CD4-positive, alpha-beta memory T cell (primary cell): ENCODE measurements at regions not wholly inside any gene's neighbourhood (a gene's known extent, or its start where the extent isn't known, plus 50 kb on each side); places are given as distances from the start of the nearest gene placed in this dataset.
"Not testable (repeated sequence)": the region's sequence is repeated elsewhere in the genome, so short reads cannot be mapped to it uniquely, and the experiment has no call there.

Experiments
- CTCF ChIA-PET: fragments of 350-600 bp; sonication (Branson Sonifier 250); formaldehyde crosslinking; loops from one replicate; lab custom pipeline; 2021; ENCODE audit warnings: inconsistent platforms; ENCODE audit not compliant: partially characterized antibody; lab: Charles Lee
- POLR2A ChIA-PET: fragments of 350-600 bp; sonication (Branson Sonifier 250); formaldehyde crosslinking; loops from one replicate; lab custom pipeline; 2021; ENCODE audit not compliant: partially characterized antibody; lab: Charles Lee
- DNase-seq, 5 donors: peaks; one replicate each; pipeline versions ENCODE4 v3.0.0 to v3.0.0-alpha.2; 2020 to 2022; ENCODE audit warnings: mixed read lengths in 1 of 5
- H3K27ac ChIP-seq: one replicate; pipeline ENCODE4 v1.7.0; 2013; ENCODE audit warnings: low read depth, low read length
- H3K27me3 ChIP-seq: 2 replicates; pipeline ENCODE4 v1.7.0; 2013; ENCODE audit warnings: mild to moderate bottlenecking, low read length, moderate library complexity; ENCODE audit not compliant: insufficient read depth
- H3K36me3 ChIP-seq: 2 replicates; pipeline ENCODE4 v1.7.0; 2013; ENCODE audit warnings: mild to moderate bottlenecking, low read length, moderate library complexity; ENCODE audit not compliant: insufficient read depth
- H3K4me1 ChIP-seq: 2 replicates; pipeline ENCODE4 v1.7.0; 2013; ENCODE audit warnings: mild to moderate bottlenecking, low read length, moderate library complexity; ENCODE audit not compliant: insufficient read depth
- H3K4me3 ChIP-seq, 2 donors: one replicate each; pipeline ENCODE4 v1.7.0; 2013; ENCODE audit warnings: low read length in 2 of 2, mild to moderate bottlenecking in 1 of 2
- H3K9me3 ChIP-seq, 2 donors: one replicate each; pipeline ENCODE4 v1.7.0; 2013; ENCODE audit warnings: low read length in 2 of 2, control low read depth in 1 of 2; ENCODE audit not compliant: control insufficient read depth in 1 of 2
- H3K27ac Mint-ChIP-seq, 7 donors: one replicate each; pipeline ENCODE4 v1.8.0; 2020 to 2021; ENCODE audit warnings: mixed read lengths in 7 of 7, mild to moderate bottlenecking in 6 of 7, inconsistent platforms in 3 of 7, moderate library complexity in 3 of 7
- H3K27me3 Mint-ChIP-seq, 2 donors: one replicate each; pipeline ENCODE4 v1.8.0; 2020 to 2021; ENCODE audit warnings: mixed read lengths in 2 of 2
- H3K36me3 Mint-ChIP-seq, 2 donors: one replicate each; pipeline ENCODE4 v1.8.0; 2020 to 2021; ENCODE audit warnings: mixed read lengths in 2 of 2, inconsistent platforms in 1 of 2, mild to moderate bottlenecking in 1 of 2
- H3K4me1 Mint-ChIP-seq, 4 donors: one replicate each; pipeline ENCODE4 v1.8.0; 2020 to 2021; ENCODE audit warnings: mixed read lengths in 4 of 4, mild to moderate bottlenecking in 1 of 4
- H3K4me3 Mint-ChIP-seq, 8 donors: one replicate each; pipeline ENCODE4 v1.8.0; 2020 to 2021; ENCODE audit warnings: mixed read lengths in 8 of 8, mild to moderate bottlenecking in 7 of 8, moderate library complexity in 6 of 8, inconsistent platforms in 3 of 8
- H3K9me3 Mint-ChIP-seq, 8 donors: one replicate each; pipeline ENCODE4 v1.8.0; 2020 to 2021; ENCODE audit warnings: mixed read lengths in 8 of 8, mild to moderate bottlenecking in 5 of 8, inconsistent platforms in 3 of 8, moderate library complexity in 1 of 8
- intact Hi-C: fragments of 100-400 bp; cut with micrococcal nuclease; formaldehyde crosslinking; loops from one replicate; pipeline ENCODE4 v1.15.1; 2023

- Mint-ChIP-seq H3K36me3 (no peaks in the 10 kb centered on the region), H3K4me3 (no peak overlapping the region), H3K27ac (no peak overlapping the region), H3K9me3 (no peaks in the 10 kb centered on the region), H3K27me3 (peaks cover 0 to 4% of the 10 kb centered on the region in 2 donors), H3K4me1 (no peaks in the 10 kb centered on the region)
- POLR2A ChIA-PET = no interaction called here
- Histone ChIP-seq H3K27ac (no peak overlapping the region), H3K27me3 (no peaks in the 10 kb centered on the region), H3K36me3 (no peaks in the 10 kb centered on the region), H3K4me3 (no peak overlapping the region), H3K4me1 (no peaks in the 10 kb centered on the region), H3K9me3 (no peaks in the 10 kb centered on the region)
- CTCF ChIA-PET = interaction anchor here (1.4 kb wide), 1 partner anchor 20 kb away, joined by 3 read pairs; no protein-coding TSS in a partner anchor
- intact Hi-C loops = no loop called here
- no peak for DNase-seq
Observed at GRCh38 chr15:26115229-26115943, 252.3 kb upstream of the ATP10A start.

GRCh38 chr15:26114128-26114527 lies 251.0 kb upstream of the ATP10A start:
- H3K36me3 ChIP-seq, H3K4me1 Mint-ChIP-seq, H3K36me3 Mint-ChIP-seq, H3K4me3 ChIP-seq, H3K27ac Mint-ChIP-seq, POLR2A ChIA-PET, H3K9me3 ChIP-seq, H3K27me3 Mint-ChIP-seq, CTCF ChIA-PET, H3K9me3 Mint-ChIP-seq, H3K4me1 ChIP-seq, DNase-seq, H3K27ac ChIP-seq, H3K27me3 ChIP-seq, H3K4me3 Mint-ChIP-seq: not testable (repeated sequence)
- intact Hi-C loops = loop anchor here (5.0 kb wide), 1 partner anchor 52 kb away; no protein-coding TSS in a partner anchor

DNA sequence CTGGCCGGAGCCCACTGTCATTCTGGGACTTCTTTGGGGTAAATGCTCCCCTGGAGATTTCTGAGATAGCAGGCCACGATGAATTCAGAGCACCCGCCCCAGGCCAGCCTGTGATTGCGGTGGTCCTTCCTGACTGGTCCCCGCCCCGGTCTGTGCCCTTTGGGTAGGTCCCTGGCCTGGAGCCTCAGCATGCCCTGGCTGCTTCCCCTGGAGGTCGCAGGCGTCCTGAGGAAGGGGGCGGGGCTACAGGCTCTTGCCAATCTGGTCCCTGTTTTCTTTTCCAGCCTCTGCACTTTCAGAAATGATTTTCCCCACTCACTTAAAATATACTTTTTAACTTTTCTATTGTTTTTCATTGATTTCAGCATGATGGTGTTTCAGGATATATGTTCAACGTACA lies 250.2 kb upstream of the ATP10A start:
- Mint-ChIP-seq H3K4me3 (no peak overlapping the region), H3K36me3 (no peaks in the 10 kb centered on the region), H3K27ac (no peak overlapping the region), H3K4me1 (no peaks in the 10 kb centered on the region), H3K9me3 (peaks cover 0 to 1% (median 0%) of the 10 kb centered on the region in 8 donors), H3K27me3 (peaks cover 0 to 4% of the 10 kb centered on the region in 2 donors)
- Histone ChIP-seq H3K4me3 (no peak overlapping the region), H3K36me3 (no peaks in the 10 kb centered on the region), H3K9me3 (no peaks in the 10 kb centered on the region), H3K27me3 (no peaks in the 10 kb centered on the region), H3K4me1 (no peaks in the 10 kb centered on the region), H3K27ac (no peak overlapping the region)
- no peak for DNase-seq
- POLR2A ChIA-PET = no interaction called here
- intact Hi-C loops = loop anchor here (5.0 kb wide), 1 partner anchor 51 kb away; no protein-coding TSS in a partner anchor
- CTCF ChIA-PET = no interaction called here

DNA sequence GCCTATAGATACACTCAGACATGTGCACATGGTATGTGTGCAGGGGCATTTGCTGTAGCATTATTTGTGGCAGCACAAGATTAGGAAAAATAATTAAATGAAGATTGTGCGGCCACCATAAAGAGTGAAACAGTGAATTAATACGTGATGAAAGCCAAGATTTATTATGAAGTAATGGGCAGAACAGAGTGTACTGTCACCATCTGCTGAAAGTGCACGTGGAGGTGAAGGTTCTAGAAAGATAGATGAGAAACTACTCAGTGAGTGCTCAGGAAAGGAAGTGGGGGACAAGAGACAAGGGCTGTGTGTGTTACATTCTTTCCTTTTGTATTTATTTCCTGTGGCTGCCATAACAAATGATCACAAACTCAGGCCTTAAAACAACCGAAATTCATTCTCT lies 246.1 kb upstream of the ATP10A start:
- DNase-seq = no peak
- POLR2A ChIA-PET = no interaction called here
- no peaks in the 10 kb centered on the region for H3K36me3 Mint-ChIP-seq

GRCh38 chr15:26106556-26106955 lies 243.4 kb upstream of the ATP10A start:
- Mint-ChIP-seq H3K4me3 (no peak overlapping the region), H3K27ac (no peak overlapping the region), H3K36me3 (no peaks in the 10 kb centered on the region), H3K27me3 (peaks cover 5 to 8% of the 10 kb centered on the region in 2 donors), H3K4me1 (peaks cover 0 to 4% (median 0%) of the 10 kb centered on the region in 4 donors), H3K9me3 (peaks cover 0 to 16% (median 9%) of the 10 kb centered on the region in 8 donors)
- Histone ChIP-seq H3K27me3 (no peaks in the 10 kb centered on the region), H3K4me1 (no peaks in the 10 kb centered on the region), H3K9me3 (no peaks in the 10 kb centered on the region), H3K4me3 (no peak overlapping the region), H3K27ac (no peak overlapping the region), H3K36me3 (no peaks in the 10 kb centered on the region)
- intact Hi-C loops = no loop called here
- ChIA-PET CTCF (no interaction called here), POLR2A (no interaction called here)
- no peak for DNase-seq

More for the DNA sequence above, 246.1 kb upstream of the ATP10A start:
- Mint-ChIP-seq H3K27me3 (peaks cover 0 to 4% of the 10 kb centered on the region in 2 donors), H3K4me3 (no peak overlapping the region), H3K9me3 (peaks cover 0 to 16% (median 9%) of the 10 kb centered on the region in 8 donors), H3K4me1 (no peaks in the 10 kb centered on the region), H3K27ac (no peak overlapping the region)
- no peaks in the 10 kb centered on the region for H3K9me3 ChIP-seq
- no peak overlapping the region for H3K27ac ChIP-seq
- H3K36me3 ChIP-seq = no peaks in the 10 kb centered on the region
- H3K4me1 ChIP-seq = no peaks in the 10 kb centered on the region
- H3K4me3 ChIP-seq = no peak overlapping the region
- H3K27me3 ChIP-seq = no peaks in the 10 kb centered on the region
- intact Hi-C loops = no loop called here
- CTCF ChIA-PET = no interaction called here

- peaks cover 5 to 8% of the 10 kb centered on the region in 2 donors for H3K27me3 Mint-ChIP-seq
- Histone ChIP-seq H3K4me1 (no peaks in the 10 kb centered on the region), H3K36me3 (no peaks in the 10 kb centered on the region), H3K27me3 (no peaks in the 10 kb centered on the region), H3K9me3 (no peaks in the 10 kb centered on the region), H3K4me3 (no peak overlapping the region), H3K27ac (no peak overlapping the region)
- intact Hi-C loops = no loop called here
- H3K4me1 Mint-ChIP-seq = peaks cover 0 to 4% (median 0%) of the 10 kb centered on the region in 4 donors
- no peak overlapping the region for H3K27ac Mint-ChIP-seq
- POLR2A ChIA-PET = no interaction called here
- H3K9me3 Mint-ChIP-seq = peaks cover 0 to 16% (median 8%) of the 10 kb centered on the region in 8 donors
- no peak overlapping the region for H3K4me3 Mint-ChIP-seq
- H3K36me3 Mint-ChIP-seq = no peaks in the 10 kb centered on the region
- CTCF ChIA-PET = interaction anchor here (0.9 to 1.1 kb wide), 2 partner anchors 8 to 10 kb away, joined by 3 read pairs; no protein-coding TSS in a partner anchor
- DNase-seq = no peak
Observed at GRCh38 chr15:26103002-26103404, 239.9 kb upstream of the ATP10A start.

DNA sequence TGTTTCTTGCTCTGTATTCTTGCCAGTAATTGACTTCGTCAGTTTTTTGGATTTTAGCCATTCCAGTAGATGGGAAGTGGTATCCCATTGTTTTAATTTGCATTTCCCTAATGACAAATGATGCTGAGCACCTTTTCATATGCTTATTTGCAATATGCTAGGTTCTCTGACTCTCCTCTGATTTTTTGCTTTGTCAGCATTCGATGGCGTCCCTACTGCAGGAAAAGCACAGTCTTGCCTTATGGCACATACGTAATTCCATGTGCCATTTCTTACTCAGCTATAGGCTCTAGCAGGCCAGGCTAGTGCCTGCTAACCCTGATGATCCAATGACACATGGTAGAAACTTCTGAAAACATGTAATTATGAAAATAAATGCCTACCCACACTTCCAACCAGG lies 239.2 kb upstream of the ATP10A start:
- no peak overlapping the region for H3K27ac ChIP-seq
- no peaks in the 10 kb centered on the region for H3K4me1 ChIP-seq
- H3K9me3 ChIP-seq = no peaks in the 10 kb centered on the region
- no peaks in the 10 kb centered on the region for H3K36me3 Mint-ChIP-seq
- no peak overlapping the region for H3K27ac Mint-ChIP-seq
- peaks cover 5 to 8% of the 10 kb centered on the region in 2 donors for H3K27me3 Mint-ChIP-seq
- H3K4me1 Mint-ChIP-seq = peaks cover 0 to 4% (median 0%) of the 10 kb centered on the region in 4 donors
- H3K9me3 Mint-ChIP-seq = peaks cover 0 to 16% (median 8%) of the 10 kb centered on the region in 8 donors
- ChIA-PET POLR2A (no interaction called here), CTCF (no interaction called here)
- no peak for DNase-seq
- H3K4me3 Mint-ChIP-seq = no peak overlapping the region
- H3K4me3 ChIP-seq = no peak overlapping the region
- H3K36me3 ChIP-seq = no peaks in the 10 kb centered on the region
- intact Hi-C loops = no loop called here
- H3K27me3 ChIP-seq = no peaks in the 10 kb centered on the region
